ENCODE measurements at regions not wholly inside any gene's neighbourhood (a gene's known extent, or its start where the extent isn't known, plus 50 kb on each side); places are given as distances from the start of the nearest gene placed in this dataset.
"Not testable (repeated sequence)": the region's sequence is repeated elsewhere in the genome, so short reads cannot be mapped to it uniquely, and the experiment has no call there.

DNA sequence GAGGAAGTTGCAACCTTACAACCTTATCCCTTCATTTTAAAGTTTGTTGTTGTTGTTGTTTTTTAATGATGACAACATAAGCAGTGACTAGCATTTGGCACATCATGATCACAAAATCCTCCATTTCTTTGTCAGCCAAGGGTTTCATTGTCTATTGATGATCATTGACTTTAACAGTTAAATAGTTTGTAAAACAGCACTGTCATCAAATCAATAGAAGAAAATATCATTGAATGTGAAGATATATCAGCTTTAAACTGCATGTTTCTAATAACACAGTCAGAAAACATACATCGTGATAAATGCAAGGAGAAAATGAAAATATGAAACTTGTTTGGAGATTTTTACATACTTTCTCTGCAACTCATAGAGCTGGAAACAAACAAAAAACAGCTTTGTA, 922.3 kb upstream of the LRFN5 start:
- DNase-seq, result no peak

DNA sequence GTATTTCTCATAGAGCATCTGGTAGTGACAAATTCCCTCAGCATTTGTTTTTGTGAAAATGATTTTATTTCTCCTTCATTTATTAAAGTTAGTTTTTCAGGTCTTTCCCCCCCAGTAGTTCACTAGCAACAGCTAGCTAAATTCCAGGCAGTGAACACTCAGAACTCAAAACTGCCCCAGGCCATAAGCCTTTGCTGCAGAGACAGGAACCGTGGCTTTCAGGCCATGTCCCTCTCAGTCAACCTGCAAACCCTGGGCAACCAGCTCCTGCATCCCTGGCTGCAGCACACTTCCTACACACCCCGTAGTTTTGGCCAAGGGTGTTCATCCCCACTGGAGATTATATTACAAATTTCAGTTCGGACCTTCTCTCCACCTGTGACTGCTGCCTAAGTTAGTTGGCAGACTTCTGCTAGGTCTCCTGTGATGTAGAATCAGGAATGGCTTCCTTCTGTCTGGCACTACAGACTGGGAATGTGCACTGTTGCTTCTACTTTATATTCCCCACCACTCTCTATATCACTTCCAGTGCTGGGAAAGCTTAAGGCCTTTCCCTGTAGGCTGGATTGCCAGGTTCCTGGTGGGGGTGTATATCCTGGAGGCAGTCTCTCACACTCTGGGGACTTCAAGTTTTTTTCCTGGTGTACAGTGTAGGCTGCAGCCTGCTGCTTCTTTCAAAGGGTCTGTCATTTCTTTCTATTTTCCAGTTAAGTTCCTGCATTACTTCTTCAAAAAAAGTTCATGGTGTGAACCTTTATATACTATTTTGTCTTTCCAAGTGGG, 924.4 kb upstream of the LRFN5 start:
- no peak for DNase-seq

DNA sequence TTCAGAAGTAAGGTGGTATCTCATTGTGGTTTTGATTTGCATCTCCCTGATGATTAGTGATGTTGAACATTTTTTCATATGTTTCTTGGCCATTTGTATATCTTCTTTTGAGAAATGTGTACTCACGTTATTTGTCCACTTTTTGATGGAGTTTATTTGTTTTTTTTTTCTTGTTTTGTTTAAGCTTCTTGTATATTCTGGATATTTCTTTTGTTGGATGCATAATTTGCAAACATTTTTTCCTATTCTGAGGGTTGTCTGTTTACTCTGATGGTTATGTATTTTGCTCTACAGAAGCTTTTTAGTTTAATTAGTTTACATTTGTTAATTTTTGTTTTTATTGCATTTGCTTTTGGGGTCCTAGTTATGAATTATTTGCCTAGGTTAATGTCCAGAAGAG, 927.4 kb upstream of the LRFN5 start:
- DNase-seq, result no peak

DNA sequence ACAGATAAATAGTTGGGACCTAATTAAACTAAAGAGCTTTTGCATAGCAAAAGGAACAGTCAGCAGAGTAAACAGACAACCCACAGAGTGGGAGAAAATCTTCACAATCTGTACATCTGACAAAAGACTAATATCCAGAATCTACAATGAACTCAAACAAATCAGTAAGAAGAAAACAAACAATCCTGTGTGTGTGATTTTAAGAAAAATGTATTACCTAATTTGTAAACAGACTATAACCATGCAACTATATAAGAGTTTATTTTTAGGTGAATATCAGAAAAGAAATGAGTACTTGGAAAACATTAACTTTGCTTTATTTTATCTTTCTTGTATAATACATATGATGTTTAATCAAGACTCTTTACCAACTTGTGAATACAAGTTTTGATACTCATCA, 929.5 kb upstream of the LRFN5 start:
- not testable (repeated sequence) for DNase-seq

DNA sequence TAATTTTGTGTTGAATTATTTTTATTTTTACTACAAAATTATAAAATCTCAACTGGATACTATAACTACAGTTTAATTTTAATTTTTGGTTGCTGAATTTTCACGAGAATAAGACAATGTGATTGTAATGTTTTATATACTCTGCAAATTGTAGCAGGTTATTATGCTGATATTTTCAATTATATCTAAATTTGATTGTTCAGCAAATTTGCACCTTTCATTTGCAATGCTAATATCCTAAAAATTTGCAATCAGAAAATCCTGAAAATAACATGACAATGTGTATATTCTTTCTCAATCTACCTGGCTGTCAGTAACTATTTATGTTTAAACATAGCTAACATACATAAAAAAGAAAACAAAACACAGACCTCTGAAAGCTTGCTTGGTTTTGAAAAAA, 932.2 kb upstream of the LRFN5 start:
- no peak for DNase-seq

DNA sequence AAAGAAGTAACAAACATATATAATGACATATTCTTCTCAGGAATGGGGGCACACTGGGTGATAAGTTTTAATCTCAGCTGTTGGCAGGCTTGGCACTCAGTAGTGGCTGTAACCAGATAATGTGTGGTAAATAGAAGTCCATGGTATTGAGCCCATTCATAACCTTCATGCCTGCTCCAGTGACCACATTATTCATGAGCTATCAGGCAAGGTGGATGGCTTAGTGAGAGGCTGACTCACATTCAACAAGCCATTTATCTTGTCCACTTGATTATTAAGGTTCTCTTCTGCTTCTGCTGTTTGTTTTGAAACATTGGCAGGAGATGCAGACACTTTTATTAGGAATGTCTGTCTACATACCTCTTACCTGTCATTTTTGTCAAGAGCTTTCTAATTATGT, 950.4 kb upstream of the LRFN5 start:
- DNase-seq, result no peak

DNA sequence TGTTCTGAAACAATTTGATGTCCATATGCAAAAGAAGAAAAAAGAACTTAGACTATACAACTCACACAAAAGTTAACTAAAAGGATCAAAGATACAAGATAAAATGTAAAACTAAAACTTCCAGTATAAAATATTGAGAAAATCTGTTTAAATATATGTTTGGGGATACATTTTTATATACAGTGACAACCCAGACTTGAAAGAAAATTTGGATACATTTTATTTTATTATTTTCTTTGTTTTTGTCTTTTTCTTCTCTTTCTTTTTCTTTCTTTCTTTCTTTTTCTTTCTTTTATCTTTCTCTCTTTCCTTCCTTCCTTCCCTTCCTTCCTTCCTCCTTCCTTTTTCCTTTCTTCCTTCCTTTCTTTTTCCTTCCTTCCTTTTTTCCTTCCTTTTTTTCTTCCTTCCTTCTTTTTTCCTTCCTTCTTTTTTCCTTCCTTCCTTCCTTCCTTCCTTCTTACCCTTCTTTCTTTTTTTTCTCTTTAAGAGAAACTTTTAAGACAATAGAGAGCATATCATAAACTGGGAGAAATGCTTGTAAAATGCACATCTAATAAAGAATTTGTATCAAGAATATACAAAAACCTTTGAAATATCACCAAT, 954.5 kb upstream of the LRFN5 start:
- no peak for DNase-seq

DNA sequence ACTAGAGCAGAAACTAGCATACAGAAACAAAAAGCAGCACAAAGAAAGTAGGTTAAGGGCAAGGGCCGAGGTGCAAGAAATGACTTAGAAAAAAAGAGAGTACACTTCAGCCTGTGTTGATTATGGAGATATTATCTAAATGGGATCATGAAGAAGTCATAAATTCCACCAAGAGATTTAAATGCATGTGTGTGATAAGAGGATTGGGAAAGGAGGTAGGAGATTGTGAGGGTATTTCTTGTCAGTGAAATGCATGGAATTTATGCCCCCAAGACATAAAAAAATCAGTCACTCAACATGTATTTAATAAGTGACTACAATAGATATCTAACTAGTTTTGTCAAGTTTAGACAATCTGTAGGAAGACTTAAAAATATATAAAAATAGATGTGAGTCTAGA, 976.2 kb upstream of the LRFN5 start:
- no peak for DNase-seq

DNA sequence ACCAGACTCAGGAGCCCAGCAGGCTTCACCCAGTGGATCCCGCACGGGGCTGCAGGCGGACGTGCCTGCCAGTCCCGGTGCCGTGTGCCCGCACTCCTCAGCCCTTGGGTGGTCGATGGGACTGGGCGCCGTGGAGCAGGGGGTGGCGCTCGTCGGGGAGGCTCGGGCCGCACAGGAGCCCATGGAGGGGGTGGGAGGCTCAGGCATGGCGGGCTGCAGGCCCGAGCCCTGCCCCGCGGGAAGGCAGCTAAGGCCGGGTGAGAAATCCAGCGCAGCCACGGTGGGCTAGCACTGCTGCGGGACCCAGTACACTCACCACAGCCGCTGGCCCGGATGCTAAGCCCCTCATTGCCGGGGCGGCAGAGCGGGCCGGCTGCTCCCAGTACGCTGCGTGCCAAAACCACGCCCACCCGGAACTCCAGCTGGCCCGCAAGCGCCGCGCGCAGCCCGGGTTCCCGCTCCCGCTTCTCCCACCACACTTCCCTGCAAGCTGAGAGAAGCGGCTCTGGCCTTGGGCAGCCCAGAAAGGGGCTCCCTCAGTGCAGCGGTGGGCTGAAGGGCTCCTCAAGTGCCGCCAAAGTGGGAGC, 977.0 kb upstream of the LRFN5 start:
- DNase-seq, result not testable (repeated sequence)

DNA sequence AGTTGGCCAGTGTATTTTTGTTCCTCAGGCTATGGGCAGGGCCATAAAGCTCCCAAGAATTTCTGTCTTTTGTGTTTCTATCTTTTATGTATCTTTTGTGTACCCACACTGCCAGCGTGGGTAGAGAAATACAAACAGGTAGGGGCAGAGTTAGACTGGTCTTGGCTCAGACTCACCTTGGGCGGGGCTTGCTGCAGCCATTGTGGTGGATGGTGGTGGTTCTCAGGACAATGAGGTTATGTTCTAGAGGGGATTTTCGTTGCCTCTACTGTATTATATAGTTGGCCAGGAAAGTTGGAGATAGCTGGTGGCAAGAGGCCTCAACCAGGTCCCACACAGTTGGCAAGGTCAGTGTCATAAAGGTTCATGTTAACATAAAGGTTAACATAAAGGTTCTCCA, 977.5 kb upstream of the LRFN5 start:
- DNase-seq, result no peak

DNA sequence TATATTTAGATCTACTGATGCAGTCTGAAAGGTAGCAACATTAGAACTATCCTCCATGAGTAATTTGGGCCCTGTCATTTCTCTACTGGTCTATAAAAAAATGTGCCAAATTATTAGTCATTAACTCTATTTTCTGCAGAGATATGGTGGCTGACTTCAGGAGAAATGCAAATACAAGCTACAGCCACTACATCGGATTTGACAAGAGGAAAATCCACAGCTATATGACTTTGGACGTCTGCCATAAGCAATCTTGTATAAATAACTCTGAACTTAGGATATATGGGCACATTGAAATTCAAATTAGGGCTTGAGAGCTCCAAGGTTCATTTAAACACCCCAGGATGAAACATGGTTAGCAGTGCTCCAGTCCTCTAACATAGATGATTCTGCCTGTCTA, 983.0 kb upstream of the LRFN5 start:
- DNase-seq, result no peak

DNA sequence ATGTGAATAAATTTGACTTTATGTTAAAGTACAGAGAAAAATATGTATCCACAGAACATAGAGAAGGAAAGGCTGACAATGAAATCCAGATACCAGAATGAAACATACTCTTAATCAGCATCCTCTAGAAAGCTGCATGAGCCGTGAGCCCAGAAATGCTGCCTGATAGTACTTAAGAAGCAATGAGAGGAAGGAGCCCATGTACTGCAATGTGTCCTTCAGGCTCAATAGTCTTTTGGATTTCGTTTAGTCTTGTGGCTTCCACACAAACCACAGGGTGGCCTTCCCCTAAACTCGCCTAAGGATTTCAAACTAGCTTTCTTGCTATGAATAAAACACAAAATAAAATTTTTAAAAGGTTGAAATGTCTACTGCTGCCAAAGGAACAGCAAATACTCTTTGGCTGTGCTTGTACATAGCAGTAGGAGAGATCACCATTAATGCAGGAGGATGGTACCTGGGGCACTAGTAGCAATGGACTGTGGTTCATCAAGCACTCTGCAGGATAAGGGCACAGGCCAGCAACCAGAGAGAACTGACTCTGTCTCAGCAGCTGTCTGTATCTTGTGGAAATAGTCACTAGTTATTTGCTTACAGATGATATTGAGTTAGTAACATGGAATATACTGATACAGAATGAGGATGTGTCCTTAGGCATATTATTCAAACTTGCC, 988.3 kb upstream of the LRFN5 start:
- DNase-seq, result no peak

DNA sequence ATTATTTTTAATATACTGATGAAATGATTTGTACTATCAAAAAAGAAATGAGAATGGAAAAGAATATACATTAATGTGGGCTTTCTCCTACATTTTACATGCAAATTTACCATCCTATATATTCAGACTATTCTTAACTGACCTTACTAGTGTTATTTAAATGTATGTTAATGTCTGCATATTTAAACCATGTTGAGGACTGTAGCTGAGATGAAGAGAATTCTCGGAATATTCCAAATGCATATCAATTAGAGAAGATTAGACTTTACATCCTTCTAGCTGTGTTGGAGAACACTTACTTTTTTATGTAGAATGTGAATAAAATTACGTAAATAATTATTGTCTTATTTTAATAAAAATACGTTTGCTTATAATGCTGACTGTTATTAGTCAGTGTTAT, 990.1 kb upstream of the LRFN5 start:
- no peak for DNase-seq

DNA sequence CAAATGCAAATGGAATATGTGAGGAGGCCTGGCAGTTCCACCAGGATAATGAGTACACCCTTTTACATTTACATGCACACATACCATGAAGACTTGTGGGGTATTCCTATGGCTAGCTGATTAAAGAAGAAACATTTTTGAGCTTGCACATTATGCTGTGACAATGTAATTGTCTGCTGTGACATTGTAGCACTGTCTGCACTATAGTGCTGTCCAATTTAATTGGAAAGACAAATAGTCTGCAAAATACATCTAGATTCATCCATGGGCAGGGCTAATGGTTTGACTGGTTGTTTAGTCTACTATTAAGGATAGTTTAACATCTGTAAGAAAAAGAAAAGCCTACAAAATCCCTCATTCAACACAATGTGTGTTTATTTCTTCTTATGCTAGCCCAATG, 1005.6 kb upstream of the LRFN5 start:
- DNase-seq, result no peak

DNA sequence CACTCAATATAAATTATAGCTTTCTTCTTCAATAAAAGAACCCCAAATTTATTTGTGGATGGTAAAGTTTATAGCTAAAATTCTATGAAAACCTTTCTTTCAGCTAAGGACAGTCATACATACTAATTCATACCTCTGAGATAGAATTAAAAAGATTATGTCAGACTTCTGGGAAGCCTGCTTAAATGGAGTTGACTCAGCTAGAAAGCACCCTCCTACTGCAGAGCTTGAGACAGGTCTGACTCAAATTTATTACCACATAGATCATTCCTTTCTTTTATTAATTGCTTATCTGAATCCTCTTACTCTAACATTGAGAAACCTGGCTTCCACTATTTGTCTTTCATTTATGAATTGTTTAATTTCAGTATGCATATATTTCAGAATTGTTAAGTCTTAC, 1007.0 kb upstream of the LRFN5 start:
- no peak for DNase-seq

DNA sequence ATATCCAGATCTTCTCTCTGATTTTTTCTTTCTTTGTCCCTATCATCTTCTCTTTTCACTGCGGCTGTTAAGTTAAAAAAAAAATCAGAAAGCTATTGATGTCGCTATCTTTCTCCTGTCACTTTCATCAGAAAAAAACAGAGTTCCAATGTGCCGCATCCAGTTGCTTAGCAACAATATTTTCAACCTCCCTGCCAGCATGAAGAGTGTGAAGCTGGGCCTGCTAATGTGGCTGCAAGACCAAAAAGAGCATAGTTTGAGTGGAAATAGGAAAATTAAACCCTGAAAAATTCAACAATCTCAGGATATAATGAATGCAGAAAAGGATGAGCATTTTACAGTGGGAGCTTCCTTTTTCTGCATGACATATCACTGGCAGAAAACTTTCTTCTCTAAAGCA, 1025.4 kb upstream of the LRFN5 start:
- DNase-seq, result no peak

DNA sequence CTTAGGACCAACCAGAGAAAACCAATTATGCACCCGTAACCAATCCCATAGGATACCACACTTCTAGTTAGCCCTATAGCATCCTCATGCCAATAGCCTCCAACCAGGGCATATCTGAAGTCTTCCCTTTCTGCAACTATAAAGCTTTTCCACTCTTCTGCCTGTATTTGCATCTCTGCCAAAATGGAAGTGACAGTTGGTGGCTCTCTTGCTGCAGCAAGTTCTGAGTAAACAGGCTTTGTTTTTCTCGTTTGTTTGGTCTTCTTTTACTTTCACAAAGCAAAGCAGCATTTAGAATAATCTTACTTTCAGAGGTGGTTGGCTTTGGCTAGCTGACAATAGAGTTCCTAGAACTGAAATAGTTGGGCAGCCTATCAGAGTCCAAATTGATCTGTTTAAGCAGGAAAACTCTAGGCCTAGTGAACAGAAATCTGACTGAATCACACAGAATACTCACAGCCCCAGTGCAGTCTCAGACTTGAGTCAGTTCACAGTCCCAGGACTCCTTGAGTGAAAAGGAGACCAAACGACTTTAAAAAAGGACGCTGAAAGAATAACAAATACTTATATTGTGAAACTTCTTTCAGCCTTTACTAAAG, 1029.7 kb upstream of the LRFN5 start:
- no peak for DNase-seq

DNA sequence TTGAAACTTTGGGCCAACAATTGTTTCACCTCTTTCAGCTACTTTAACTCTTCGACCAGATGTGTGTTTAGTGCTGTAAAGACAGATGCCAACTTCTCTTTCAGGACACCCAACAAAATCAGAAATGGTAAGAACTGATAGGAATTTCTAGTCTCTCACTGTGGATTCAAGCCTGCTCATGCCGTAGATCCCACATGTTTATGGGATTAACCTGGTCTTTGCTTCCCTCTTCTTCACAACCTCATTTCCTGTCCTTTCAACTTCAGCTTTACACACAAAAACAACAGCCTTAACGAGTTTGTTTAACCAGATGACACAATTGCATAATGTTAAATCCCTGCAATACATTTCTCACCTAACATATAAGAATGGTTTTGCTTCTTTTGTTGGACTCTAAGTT, 1031.9 kb upstream of the LRFN5 start:
- DNase-seq, result no peak

DNA sequence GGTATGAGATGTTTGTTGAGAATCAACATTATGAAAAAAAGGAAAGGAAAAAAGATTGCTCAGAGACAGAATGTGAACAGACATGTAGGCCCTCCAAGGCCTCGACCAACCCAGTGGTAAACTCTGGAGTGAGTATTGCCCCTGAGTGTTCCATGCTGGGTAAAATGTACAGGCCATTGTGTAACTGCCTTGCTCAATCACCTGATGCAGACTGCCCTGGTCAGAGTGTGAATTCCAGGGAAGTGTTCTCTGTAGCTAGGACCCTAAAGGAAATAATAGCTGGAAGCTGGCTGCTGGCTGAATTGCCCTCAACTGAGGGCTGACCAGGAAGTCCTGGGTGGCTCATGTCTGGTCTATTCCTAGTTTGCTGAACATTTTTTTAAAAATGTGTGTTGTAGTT, 1081.4 kb upstream of the LRFN5 start:
- DNase-seq, result no peak

DNA sequence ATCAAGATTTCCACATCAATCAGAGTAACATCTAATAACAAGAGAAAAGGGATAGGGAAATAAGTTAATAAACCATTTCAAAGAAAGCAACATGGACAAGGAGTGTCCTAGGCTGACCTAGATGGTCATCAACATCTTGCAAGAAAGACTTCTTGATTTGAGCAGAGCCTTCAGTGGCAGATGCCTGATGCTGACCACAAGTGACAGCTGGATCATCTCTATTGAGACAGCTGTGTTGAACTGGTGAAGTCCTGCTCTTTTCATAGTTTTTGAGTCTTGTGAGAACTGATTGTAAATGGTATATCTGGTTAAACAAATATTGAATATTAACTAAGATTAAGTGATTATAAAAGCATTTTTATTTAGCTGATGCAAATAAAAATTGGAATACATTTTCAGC, 1083.6 kb upstream of the LRFN5 start:
- DNase-seq, result no peak

DNA sequence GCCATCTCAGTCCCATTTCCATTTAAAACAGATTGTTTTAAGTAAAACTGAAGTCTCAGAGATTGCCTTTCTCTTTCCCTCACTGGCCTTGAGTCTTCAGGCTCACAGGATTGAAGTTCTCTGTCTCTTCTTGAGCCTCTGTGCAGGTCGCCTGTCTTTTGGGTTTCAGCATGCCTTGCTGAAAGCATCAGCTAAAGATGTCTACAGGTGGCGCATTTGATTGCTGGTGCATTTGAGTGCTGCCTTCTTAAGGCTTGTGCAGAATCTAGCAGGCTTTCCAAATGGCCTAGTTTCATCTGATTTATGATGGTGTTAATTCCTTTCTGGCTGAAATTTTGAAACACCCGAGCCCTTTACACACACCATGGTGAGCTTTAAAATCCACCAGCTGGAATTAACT, 1062.2 kb upstream of the FBXO33 start:
- DNase-seq, result no peak

DNA sequence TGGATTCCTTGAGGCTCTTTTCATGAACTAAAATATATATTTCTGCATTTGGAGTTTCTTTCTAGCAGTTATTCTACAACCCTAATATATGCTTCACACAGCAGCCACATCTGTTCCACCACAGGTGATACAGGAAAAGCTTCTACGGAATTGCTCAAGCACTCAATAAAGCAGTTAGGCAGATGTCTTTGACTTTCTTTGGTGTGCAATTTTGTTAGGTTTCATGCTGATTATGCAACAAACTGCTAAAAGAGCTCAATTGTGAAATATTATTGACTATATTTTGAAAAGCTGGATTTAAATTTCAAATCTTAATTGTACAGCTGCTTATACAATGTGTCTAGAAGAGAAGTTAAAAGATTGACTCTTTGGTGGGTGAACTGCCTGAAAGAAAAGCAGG, 1055.6 kb upstream of the FBXO33 start:
- no peak for DNase-seq

DNA sequence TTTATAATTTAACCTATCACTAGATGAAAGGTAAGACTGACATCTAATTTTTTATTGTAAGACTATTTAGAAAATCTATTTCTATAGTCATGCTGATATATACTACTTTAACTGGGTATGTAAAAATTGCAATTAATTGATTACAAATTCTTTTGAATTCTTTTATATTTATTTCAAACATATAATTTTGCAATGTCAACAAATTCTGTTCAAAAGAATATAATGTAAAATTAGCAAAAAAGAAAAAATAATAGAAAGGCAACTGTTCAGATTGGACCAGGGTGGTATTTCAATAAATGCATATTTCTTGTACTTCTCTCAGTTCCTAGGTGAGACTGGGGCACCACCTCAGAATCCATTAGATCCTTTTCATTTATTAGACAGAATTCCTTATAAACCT, 1053.5 kb upstream of the FBXO33 start:
- DNase-seq, result no peak

Data from skin of body (tissue), 1 donor.